Uterus (tissue), 2 donors: ENCODE measurements at regions not wholly inside any gene's neighbourhood (a gene's known extent, or its start where the extent isn't known, plus 50 kb on each side); places are given as distances from the start of the nearest gene placed in this dataset.

Experiments
- CTCF ChIP-seq, 4 experiments: fragments of 200-600 bp in 2 of 4; fragments of 450-650 bp in 2 of 4; sonication (generic) in 2 of 4; IDR thresholded peaks; one replicate each; pipeline ENCODE4 v1.5.1; 2016 to 2019; ENCODE audit warnings: antibody characterized with exemption in 4 of 4, mild to moderate bottlenecking in 2 of 4, moderate library complexity in 1 of 4
- POLR2A ChIP-seq, 2 donors: fragments of 450-650 bp; IDR thresholded peaks; one replicate each; pipeline ENCODE4 v1.6.1; 2016; ENCODE audit warnings: antibody characterized with exemption in 2 of 2, mild to moderate bottlenecking in 1 of 2, moderate library complexity in 1 of 2

- TF ChIP-seq CTCF (IDR thresholded peaks at IDR 0.05): no peak
- TF ChIP-seq POLR2A (IDR thresholded peaks at IDR 0.05): no peak
These were observed 257.3 kb upstream of the CXCR4 start for GRCh38 chr2:136375017-136375901.
